ENCODE measurements at regions not wholly inside any gene's neighbourhood (a gene's known extent, or its start where the extent isn't known, plus 50 kb on each side); places are given as distances from the start of the nearest gene placed in this dataset.

DNA sequence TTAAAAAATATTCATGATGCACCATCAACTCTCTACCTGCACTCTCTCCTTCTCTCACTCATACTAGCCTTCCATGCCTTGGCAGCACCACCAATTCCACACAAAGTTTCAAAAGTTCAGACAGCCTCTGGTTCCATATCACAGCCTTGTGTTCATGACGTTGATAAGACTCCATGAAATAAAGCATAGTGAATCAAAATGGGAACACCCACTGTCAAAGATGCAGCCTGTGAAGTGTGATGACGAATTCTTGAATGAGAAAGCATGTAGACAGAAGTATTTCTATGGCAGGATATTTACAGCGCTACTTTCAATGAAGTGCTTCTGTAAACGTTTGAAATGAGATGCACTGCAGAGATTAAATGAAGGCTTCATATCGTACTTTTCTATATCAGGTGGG, 77.3 kb upstream of the FERMT1 start:
- TF ChIP-seq EZH2 (IDR thresholded peaks at IDR 0.05; ENCODE audit: insufficient read depth, low read length), result no peak
- TF ChIP-seq, protein P1, sequence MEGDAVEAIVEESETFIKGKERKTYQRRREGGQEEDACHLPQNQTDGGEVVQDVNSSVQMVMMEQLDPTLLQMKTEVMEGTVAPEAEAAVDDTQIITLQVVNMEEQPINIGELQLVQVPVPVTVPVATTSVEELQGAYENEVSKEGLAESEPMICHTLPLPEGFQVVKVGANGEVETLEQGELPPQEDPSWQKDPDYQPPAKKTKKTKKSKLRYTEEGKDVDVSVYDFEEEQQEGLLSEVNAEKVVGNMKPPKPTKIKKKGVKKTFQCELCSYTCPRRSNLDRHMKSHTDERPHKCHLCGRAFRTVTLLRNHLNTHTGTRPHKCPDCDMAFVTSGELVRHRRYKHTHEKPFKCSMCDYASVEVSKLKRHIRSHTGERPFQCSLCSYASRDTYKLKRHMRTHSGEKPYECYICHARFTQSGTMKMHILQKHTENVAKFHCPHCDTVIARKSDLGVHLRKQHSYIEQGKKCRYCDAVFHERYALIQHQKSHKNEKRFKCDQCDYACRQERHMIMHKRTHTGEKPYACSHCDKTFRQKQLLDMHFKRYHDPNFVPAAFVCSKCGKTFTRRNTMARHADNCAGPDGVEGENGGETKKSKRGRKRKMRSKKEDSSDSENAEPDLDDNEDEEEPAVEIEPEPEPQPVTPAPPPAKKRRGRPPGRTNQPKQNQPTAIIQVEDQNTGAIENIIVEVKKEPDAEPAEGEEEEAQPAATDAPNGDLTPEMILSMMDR (IDR thresholded peaks at IDR 0.05; ENCODE audit: insufficient read depth, low read depth, low read length), result no peak

Data from astrocyte (in vitro differentiated cells and primary cell).